ENCODE measurements at regions not wholly inside any gene's neighbourhood (a gene's known extent, or its start where the extent isn't known, plus 50 kb on each side); places are given as distances from the start of the nearest gene placed in this dataset.

DNA sequence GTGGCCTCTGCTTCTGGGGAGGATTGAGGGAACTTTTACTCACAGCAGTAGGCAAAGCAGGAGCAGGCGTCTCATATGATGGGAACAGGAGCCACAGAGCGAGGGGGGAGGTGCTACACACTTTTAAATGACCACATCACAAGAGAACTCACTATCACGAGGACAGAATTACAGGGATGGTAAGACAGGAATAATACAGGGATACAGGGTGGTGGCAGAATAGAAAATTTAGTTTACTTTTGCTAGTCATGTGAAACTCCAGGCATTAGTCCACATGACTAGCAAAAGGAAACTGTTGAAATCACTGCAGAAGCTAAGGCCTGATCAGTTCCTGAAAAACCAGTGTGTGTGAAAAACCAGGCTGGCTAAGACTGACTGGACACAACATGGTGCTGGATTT, 382.4 kb downstream of the NNT start:
- H3K4me2 ChIP-seq (ENCODE audit: control insufficient read depth, extremely low read depth, insufficient read depth, low read depth, low read length) = no peak overlapping the region
- DNase-seq (ENCODE audit: low read depth, low spot score) (no peak), FAIRE-seq (no peak)
- no peaks in the 10 kb centered on the region for H3K79me2 ChIP-seq (ENCODE audit: control insufficient read depth, insufficient read depth, low read length)
- no peaks in the 10 kb centered on the region for H3K9me1 ChIP-seq (ENCODE audit: control insufficient read depth, extremely low read depth, insufficient read depth, low read length)
- dilution Hi-C loops (cut with MboI; ENCODE audit: extremely low pct_ligation_motif_present, low sequenced_read_pairs) = no loop called here
- no peak overlapping the region for H2AFZ ChIP-seq (ENCODE audit: control insufficient read depth, low read length)
- no peak overlapping the region for H3K9ac ChIP-seq (ENCODE audit: control insufficient read depth, extremely low read depth, insufficient read depth, low read length)
- no peak overlapping the region for H3K27ac ChIP-seq (ENCODE audit: control insufficient read depth, insufficient read depth, low read length)
- H3K27me3 ChIP-seq (ENCODE audit: control insufficient read depth, extremely low read depth, insufficient read depth, low read length) = no peaks in the 10 kb centered on the region
- no peaks in the 10 kb centered on the region for H4K20me1 ChIP-seq (ENCODE audit: control insufficient read depth, extremely low read depth, insufficient read depth, low read length)
- no peaks in the 10 kb centered on the region for H3K9me3 ChIP-seq (ENCODE audit: control insufficient read depth, low read depth, low read length)
- H3K4me3 ChIP-seq (ENCODE audit: control insufficient read depth in 2 of 3, extremely low read depth in 1 of 3, insufficient read depth in 2 of 3, low read depth in 1 of 3, low read length in 3 of 3) = no peak overlapping the region
- TF ChIP-seq CTCF (optimal IDR thresholded peaks at IDR 0.05 in 1 of 3, IDR thresholded peaks at IDR 0.05 in 1 of 3, conservative IDR thresholded peaks at IDR 0.05 in 1 of 3; ENCODE audit: extremely low read depth in 1 of 3, insufficient read depth in 2 of 3, low read length in 3 of 3) (no peak), EZH2 (IDR thresholded peaks at IDR 0.05; ENCODE audit: low read length) (no peak)
- H3K4me1 ChIP-seq (ENCODE audit: control insufficient read depth, extremely low read depth, insufficient read depth, low read length) = no peaks in the 10 kb centered on the region
- no peaks in the 10 kb centered on the region for H3K36me3 ChIP-seq (ENCODE audit: control insufficient read depth in 2 of 2, extremely low read depth in 1 of 2, insufficient read depth in 2 of 2, low read length in 2 of 2)

DNA sequence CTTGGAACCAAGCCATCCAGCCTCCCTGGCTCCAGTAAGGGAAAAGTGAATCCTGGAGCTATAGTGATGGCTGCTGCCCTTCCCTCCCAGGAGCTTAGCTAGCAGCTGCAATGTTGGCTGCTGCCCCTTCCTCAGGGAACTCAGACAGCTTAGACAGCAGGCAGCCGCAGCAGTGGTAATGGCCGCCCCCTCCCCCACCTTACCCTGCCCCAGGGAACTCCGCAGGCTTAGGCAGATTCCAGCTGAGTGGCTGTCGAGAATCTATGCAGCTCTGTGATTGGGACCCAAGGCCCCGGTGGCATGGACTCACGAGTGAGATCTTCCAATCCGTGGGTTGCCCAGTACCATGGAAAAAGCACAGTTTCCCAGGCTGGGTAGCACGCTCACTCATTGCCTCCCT, 378.6 kb downstream of the NNT start:
- DNase-seq (ENCODE audit: low read depth, low spot score) (no peak), FAIRE-seq (no peak)
- Histone ChIP-seq H3K36me3 (ENCODE audit: control insufficient read depth in 2 of 2, extremely low read depth in 1 of 2, insufficient read depth in 2 of 2, low read length in 2 of 2) (no peaks in the 10 kb centered on the region), H3K27ac (ENCODE audit: control insufficient read depth, insufficient read depth, low read length) (no peak overlapping the region), H3K27me3 (ENCODE audit: control insufficient read depth, extremely low read depth, insufficient read depth, low read length) (no peaks in the 10 kb centered on the region), H3K9me3 (ENCODE audit: control insufficient read depth, low read depth, low read length) (no peaks in the 10 kb centered on the region), H3K79me2 (ENCODE audit: control insufficient read depth, insufficient read depth, low read length) (no peaks in the 10 kb centered on the region), H4K20me1 (ENCODE audit: control insufficient read depth, extremely low read depth, insufficient read depth, low read length) (no peaks in the 10 kb centered on the region), H3K4me1 (ENCODE audit: control insufficient read depth, extremely low read depth, insufficient read depth, low read length) (no peaks in the 10 kb centered on the region), H3K4me3 (ENCODE audit: control insufficient read depth in 2 of 3, extremely low read depth in 1 of 3, insufficient read depth in 2 of 3, low read depth in 1 of 3, low read length in 3 of 3) (no peak overlapping the region), H3K9me1 (ENCODE audit: control insufficient read depth, extremely low read depth, insufficient read depth, low read length) (no peaks in the 10 kb centered on the region), H2AFZ (ENCODE audit: control insufficient read depth, low read length) (no peak overlapping the region), H3K4me2 (ENCODE audit: control insufficient read depth, extremely low read depth, insufficient read depth, low read depth, low read length) (no peak overlapping the region), H3K9ac (ENCODE audit: control insufficient read depth, extremely low read depth, insufficient read depth, low read length) (no peak overlapping the region)
- dilution Hi-C loops (cut with MboI; ENCODE audit: extremely low pct_ligation_motif_present, low sequenced_read_pairs) = no loop called here
- TF ChIP-seq CTCF (optimal IDR thresholded peaks at IDR 0.05 in 1 of 3, IDR thresholded peaks at IDR 0.05 in 1 of 3, conservative IDR thresholded peaks at IDR 0.05 in 1 of 3; ENCODE audit: extremely low read depth in 1 of 3, insufficient read depth in 2 of 3, low read length in 3 of 3) = no peak
- TF ChIP-seq EZH2 (IDR thresholded peaks at IDR 0.05; ENCODE audit: low read length) = no peak
